Small intestine (tissue), 7 donors: ENCODE measurements at regions not wholly inside any gene's neighbourhood (a gene's known extent, or its start where the extent isn't known, plus 50 kb on each side); places are given as distances from the start of the nearest gene placed in this dataset.

Source experiments
- DNase-seq, 2 donors: peaks; one replicate each; pipeline versions ENCODE4 v3.0.0 to v3.0.0-alpha.2; 2013
- FAIRE-seq: peaks from 2 replicates; lab custom pipeline; 2012; peaks lifted over from hg19 to GRCh38; lab: Jason Lieb, UNC
- H3K27ac ChIP-seq, 3 donors: one replicate each; pipeline ENCODE4 v1.5.1; 2013; ENCODE audit warnings: low read length in 2 of 3, mild to moderate bottlenecking in 2 of 3, control low read depth in 1 of 3, inconsistent platforms in 1 of 3, low read depth in 1 of 3, moderate library complexity in 1 of 3
- H3K27me3 ChIP-seq, 3 donors: one replicate each; pipeline ENCODE4 v1.6.1; 2013; ENCODE audit warnings: low read length in 3 of 3, inconsistent platforms in 1 of 3; ENCODE audit not compliant: control insufficient read depth in 3 of 3, insufficient read depth in 3 of 3
- H3K36me3 ChIP-seq, 3 donors: one replicate each; pipeline ENCODE4 v1.6.1; 2013; ENCODE audit warnings: low read length in 3 of 3, inconsistent platforms in 1 of 3, low read depth in 1 of 3, mild to moderate bottlenecking in 1 of 3, moderate library complexity in 1 of 3; ENCODE audit not compliant: control insufficient read depth in 3 of 3, insufficient read depth in 2 of 3
- H3K4me1 ChIP-seq, 3 donors: one replicate each; pipeline ENCODE4 v1.6.1; 2013; ENCODE audit warnings: low read length in 2 of 3, inconsistent platforms in 1 of 3, low read depth in 1 of 3, mild to moderate bottlenecking in 1 of 3, moderate library complexity in 1 of 3; ENCODE audit not compliant: control insufficient read depth in 3 of 3, insufficient read depth in 2 of 3
- H3K4me3 ChIP-seq, 3 donors: one replicate each; pipeline ENCODE4 v1.5.1; 2013; ENCODE audit warnings: low read length in 3 of 3, control low read depth in 1 of 3, inconsistent platforms in 1 of 3, low read depth in 1 of 3, mild to moderate bottlenecking in 1 of 3, moderate library complexity in 1 of 3
- H3K9me3 ChIP-seq, 2 donors: one replicate each; pipeline ENCODE4 v1.6.1; 2013; ENCODE audit warnings: low read depth in 1 of 2, low read length in 1 of 2; ENCODE audit not compliant: control insufficient read depth in 2 of 2, insufficient read depth in 1 of 2
- WGBS, 3 donors: extraction: QIAGEN DNeasy Blood & Tissue Kit; methylation state at CpG; one replicate each; pipeline ENCODE4 v1.1.7; 2013; 5-methylcytosine and 5-hydroxymethylcytosine counted together
- donor health status: healthy with polysubstance abuse.
- donor health status: control.
- donor health status: control.
- donor health status: Bipolar disorder and iron deficiency.
- donor health status: healthy.

DNA sequence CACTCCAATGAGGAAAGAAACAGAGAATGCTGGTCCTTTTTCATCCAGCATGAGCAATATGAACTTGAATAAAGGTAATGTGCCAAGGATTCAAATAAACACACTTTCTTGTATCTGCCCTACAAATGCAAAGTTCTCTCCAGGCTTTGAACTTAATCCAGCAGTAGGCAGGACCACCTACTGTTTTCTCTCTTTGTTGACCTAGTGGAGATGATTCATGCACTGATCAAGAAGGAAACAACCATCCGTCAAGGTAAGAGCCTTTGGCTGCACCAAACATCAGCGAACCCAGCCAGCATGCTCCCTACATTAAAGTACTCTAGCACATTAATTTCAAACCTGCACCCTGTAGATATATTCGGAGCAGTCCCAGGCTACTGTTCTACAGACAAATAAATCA, 489.3 kb downstream of the GALC start:
- Histone ChIP-seq H3K27me3 (no peaks in the 10 kb centered on the region), H3K9me3 (no peaks in the 10 kb centered on the region), H3K36me3 (no peaks in the 10 kb centered on the region), H3K27ac (no peak overlapping the region), H3K4me1 (no peaks in the 10 kb centered on the region), H3K4me3 (no peak overlapping the region)
- DNase-seq (no peak), FAIRE-seq (no peak)
- 64 to 84% (median 72%) methylated on average over 3 of the region's 3 CpGs for WGBS, 3 donors

DNA sequence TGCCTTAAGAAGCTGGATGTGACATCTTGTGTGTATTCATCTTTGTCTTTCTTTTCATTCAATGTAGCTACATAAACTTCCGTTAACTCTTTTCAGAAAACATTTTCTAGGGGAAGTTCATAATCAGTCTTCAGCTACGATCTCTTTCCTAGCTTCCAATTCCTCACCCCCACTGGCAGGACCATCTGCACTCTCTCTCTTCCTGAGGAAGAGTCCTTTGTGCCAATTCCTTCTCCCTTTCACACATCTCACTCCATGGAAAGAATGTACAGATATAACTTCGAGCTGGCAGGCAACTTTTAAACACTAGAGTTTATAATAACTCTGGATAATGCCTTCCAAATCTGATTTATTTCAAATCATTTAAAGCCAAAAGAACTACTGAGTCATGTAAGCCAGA, 495.7 kb downstream of the GALC start:
- DNase-seq (no peak), FAIRE-seq (no peak)
- no peaks in the 10 kb centered on the region for H3K36me3 ChIP-seq
- no peaks in the 10 kb centered on the region for H3K9me3 ChIP-seq
- H3K27ac ChIP-seq: no peak overlapping the region
- 62 to 68% (median 66%) methylated on average over 3 of the region's 3 CpGs for WGBS, 3 donors
- H3K27me3 ChIP-seq: no peaks in the 10 kb centered on the region
- H3K4me3 ChIP-seq: no peak overlapping the region
- H3K4me1 ChIP-seq: no peaks in the 10 kb centered on the region

DNA sequence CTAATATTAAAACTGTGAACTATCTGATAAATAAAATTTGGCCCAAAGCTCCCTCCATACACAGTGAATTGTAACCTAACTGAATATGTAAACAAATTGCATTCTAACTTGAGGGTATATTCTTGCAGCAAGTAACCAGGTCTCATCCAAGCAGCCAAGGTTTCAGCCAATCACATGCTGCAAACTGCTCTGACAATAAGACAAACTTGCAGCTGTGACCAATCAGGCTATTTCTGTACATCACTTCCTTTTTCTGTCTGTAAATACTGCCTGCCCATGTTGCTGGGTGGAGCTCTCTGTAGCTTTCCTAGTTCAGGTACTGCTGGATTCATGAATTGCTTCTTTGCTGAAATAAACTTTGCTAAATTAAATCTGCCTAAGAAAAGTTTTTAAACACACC, 499.0 kb downstream of the GALC start:
- Histone ChIP-seq H3K9me3 (no peaks in the 10 kb centered on the region), H3K4me1 (no peaks in the 10 kb centered on the region), H3K27ac (no peak overlapping the region), H3K36me3 (no peaks in the 10 kb centered on the region), H3K4me3 (no peak overlapping the region), H3K27me3 (no peaks in the 10 kb centered on the region)
- FAIRE-seq (no peak), DNase-seq (no peak)

DNA sequence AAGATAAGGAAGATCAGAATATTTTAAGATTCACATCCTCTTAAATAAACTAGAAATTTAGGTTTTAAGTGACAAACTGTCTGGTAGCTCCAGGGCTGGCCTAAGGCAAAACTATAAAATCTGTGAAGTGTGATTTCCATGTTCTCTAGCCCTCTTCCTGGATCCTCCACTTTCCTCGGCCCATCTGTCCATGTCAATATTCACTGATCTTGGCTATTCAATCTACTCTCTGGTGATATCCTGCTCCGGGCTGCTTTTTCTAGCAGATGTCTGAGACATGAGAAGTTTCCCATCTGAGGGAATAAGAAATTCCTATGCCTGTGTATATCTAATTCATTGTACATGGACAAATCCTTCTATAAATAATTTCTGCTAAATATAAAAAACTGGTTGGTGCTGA, 500.4 kb downstream of the GALC start:
- Histone ChIP-seq H3K27ac (no peak overlapping the region), H3K27me3 (no peaks in the 10 kb centered on the region), H3K4me1 (no peaks in the 10 kb centered on the region), H3K4me3 (no peak overlapping the region), H3K36me3 (no peaks in the 10 kb centered on the region), H3K9me3 (no peaks in the 10 kb centered on the region)
- FAIRE-seq: no peak
- DNase-seq: no peak
- 75 to 82% (median 81%) methylated on average over 2 of the region's 2 CpGs for WGBS, 3 donors

DNA sequence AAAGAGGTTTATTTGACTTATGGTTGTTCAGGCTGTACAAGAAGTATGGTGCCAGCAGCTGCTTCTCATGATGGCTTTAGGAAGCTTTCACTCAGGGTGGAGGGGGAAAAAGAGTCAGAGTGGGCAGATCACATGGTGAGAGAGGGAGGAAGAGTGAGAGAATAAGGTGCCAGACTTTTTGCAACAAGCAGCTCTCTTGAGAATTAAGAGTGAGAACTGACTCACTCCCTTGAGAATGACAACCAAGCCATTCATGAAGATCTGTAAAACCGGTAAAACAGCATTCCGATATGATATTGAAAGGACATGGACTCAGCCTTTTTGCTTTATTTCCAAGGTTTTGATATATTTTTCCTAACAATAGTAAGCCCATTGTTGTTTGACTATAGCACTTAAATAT, 501.2 kb downstream of the GALC start:
- H3K4me1 ChIP-seq: no peaks in the 10 kb centered on the region
- FAIRE-seq: no peak
- no peaks in the 10 kb centered on the region for H3K27me3 ChIP-seq
- 68 to 82% (median 77%) methylated on average over 2 of the region's 2 CpGs for WGBS, 3 donors
- no peak for DNase-seq
- H3K9me3 ChIP-seq: no peaks in the 10 kb centered on the region
- H3K27ac ChIP-seq: no peak overlapping the region
- no peak overlapping the region for H3K4me3 ChIP-seq
- no peaks in the 10 kb centered on the region for H3K36me3 ChIP-seq

DNA sequence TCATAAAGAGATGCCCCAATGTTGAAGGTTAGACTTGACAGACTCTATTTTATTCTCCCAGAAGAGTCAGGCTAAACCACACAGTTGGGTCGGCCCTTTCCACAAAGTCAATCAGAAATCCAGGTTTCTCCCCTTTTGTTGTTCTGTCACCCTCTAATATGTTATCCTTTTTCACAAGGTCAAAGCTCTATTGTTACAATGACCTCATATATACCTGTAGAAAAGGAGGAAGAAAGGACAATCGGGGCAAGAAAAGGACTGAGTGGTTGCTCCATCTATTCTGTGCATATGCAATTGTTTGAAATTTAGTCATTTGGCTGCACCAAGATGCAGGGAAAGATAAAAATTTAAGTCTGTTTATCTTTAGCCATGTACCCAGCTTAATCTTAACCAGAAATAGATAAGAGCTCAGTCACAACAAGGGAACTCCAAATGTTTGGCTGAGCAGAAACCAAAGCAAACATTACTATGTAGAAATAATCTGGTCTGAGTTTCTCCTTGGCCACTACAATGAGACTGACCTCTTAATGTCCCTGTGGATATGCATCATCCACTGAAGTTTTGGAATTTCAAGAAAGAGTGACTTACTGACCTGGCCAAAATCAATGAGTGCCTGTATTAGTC, 503.7 kb downstream of the GALC start:
- no peaks in the 10 kb centered on the region for H3K36me3 ChIP-seq
- H3K9me3 ChIP-seq: no peaks in the 10 kb centered on the region
- H3K4me1 ChIP-seq: no peaks in the 10 kb centered on the region
- FAIRE-seq: no peak
- no peak overlapping the region for H3K4me3 ChIP-seq
- H3K27me3 ChIP-seq: no peaks in the 10 kb centered on the region
- no peak for DNase-seq
- WGBS, 3 donors: 29 to 65% (median 54%) methylated on average over 2 of the region's 2 CpGs
- H3K27ac ChIP-seq: no peak overlapping the region

DNA sequence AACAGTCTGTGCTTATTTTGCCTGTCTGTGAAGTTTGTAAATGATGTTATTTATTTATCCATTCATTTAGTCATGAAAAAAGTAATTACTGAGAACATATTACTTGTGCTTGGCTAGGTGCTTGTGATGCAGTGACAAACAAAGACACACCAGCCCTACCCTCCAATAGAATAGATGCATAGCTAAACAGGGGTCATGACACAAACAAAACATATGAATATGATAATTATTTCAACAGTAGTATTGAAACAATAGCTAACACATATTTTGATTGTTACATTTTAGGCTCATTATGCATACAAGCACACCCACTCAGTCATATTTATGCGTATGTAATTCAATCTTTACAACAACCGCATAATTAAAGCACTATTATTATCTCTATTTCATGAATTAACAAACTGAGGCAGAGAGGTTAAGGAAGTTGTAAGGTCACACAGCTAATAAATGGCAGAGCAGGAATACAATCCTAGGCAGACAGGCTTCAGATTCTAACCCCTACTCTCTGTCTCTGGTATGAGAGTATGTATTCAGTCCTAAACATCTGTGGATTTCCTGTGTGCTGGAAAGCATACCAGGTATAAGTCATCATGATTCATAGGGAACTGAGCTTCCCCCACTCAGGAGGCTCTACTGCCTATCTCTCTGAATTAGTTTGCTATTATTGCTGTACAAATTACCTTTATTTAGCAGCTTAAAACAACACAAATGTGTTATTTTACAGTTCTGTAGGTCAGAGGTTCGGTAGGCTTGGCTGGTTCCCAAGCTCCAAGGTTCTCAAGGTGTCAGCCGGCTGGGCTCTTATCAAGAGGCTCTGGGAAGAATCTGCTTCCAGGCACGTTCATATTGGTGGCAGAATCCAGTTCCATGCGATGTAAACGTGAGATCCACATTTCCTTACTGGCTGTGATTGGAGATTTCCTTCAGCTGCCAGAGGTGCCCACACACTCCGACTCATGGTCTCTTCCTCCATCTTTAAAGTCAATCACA, 509.4 kb downstream of the GALC start:
- no peak overlapping the region for H3K4me3 ChIP-seq
- no peaks in the 10 kb centered on the region for H3K4me1 ChIP-seq
- FAIRE-seq (no peak), DNase-seq (no peak)
- no peak overlapping the region for H3K27ac ChIP-seq
- WGBS, 3 donors: 68 to 79% (median 71%) methylated on average over 8 of the region's 8 CpGs
- H3K27me3 ChIP-seq: no peaks in the 10 kb centered on the region
- H3K9me3 ChIP-seq: no peaks in the 10 kb centered on the region
- H3K36me3 ChIP-seq: no peaks in the 10 kb centered on the region

DNA sequence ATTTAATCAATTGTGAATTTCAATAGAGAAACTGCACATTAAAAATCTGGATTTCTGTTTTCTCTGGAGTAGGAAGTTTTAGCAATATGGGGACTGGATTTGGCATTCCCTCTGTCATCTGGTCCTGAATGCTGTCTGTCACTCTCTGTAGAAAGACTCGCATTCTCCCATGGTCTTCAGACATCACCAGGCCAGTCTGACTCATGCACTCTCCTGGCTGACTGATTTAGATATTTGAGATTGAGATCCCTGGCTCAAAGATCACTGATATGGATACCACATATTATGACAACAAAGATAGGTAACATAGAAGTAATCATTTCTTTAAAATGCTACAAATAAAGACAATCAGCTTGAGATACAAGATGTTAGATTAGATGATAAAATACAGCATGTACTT, 524.5 kb downstream of the GALC start:
- no peaks in the 10 kb centered on the region for H3K4me1 ChIP-seq
- FAIRE-seq: no peak
- DNase-seq: no peak
- H3K27me3 ChIP-seq: no peaks in the 10 kb centered on the region
- no peak overlapping the region for H3K27ac ChIP-seq
- H3K36me3 ChIP-seq: no peaks in the 10 kb centered on the region
- no peak overlapping the region for H3K4me3 ChIP-seq
- WGBS, 3 donors: 57 to 77% (median 60%) methylated on average over 1 of the region's 1 CpG
- H3K9me3 ChIP-seq: peaks cover 0 to 3% of the 10 kb centered on the region in 2 donors
